ENCODE measurements at regions not wholly inside any gene's neighbourhood (a gene's known extent, or its start where the extent isn't known, plus 50 kb on each side); places are given as distances from the start of the nearest gene placed in this dataset.

- no peak for TF ChIP-seq CTCF (conservative IDR thresholded peaks at IDR 0.05; ENCODE audit: low read depth, low read length)
- no peak overlapping the region for H3K4me3 ChIP-seq (ENCODE audit: low read depth, low read length)
- DNase-seq (ENCODE audit: low read depth) = no peak
These were observed 791.2 kb upstream of the FAT3 start for GRCh38 chr11:91433284-91434010.

- H3K4me3 ChIP-seq (ENCODE audit: low read depth, low read length) = no peak overlapping the region
- no peak for TF ChIP-seq CTCF (conservative IDR thresholded peaks at IDR 0.05; ENCODE audit: low read depth, low read length)
- DNase-seq (ENCODE audit: low read depth) = no peak
These were observed 803.0 kb upstream of the FAT3 start for GRCh38 chr11:91421641-91422040.

GRCh38 chr11:91407842-91408241 is 816.8 kb upstream of the FAT3 start:
- no peak for TF ChIP-seq CTCF (conservative IDR thresholded peaks at IDR 0.05; ENCODE audit: low read depth, low read length)
- DNase-seq (ENCODE audit: low read depth) = no peak
- no peak overlapping the region for H3K4me3 ChIP-seq (ENCODE audit: low read depth, low read length)

GRCh38 chr11:91406009-91406408 is 818.6 kb upstream of the FAT3 start:
- TF ChIP-seq CTCF (conservative IDR thresholded peaks at IDR 0.05; ENCODE audit: low read depth, low read length) = no peak
- no peak for DNase-seq (ENCODE audit: low read depth)
- H3K4me3 ChIP-seq (ENCODE audit: low read depth, low read length) = no peak overlapping the region

GRCh38 chr11:91404344-91404743 is 820.3 kb upstream of the FAT3 start:
- DNase-seq (ENCODE audit: low read depth) = no peak
- no peak overlapping the region for H3K4me3 ChIP-seq (ENCODE audit: low read depth, low read length)
- no peak for TF ChIP-seq CTCF (conservative IDR thresholded peaks at IDR 0.05; ENCODE audit: low read depth, low read length)

- H3K4me3 ChIP-seq (ENCODE audit: low read depth, low read length) = no peak overlapping the region
- TF ChIP-seq CTCF (conservative IDR thresholded peaks at IDR 0.05; ENCODE audit: low read depth, low read length) = no peak
- no peak for DNase-seq (ENCODE audit: low read depth)
These were observed 827.5 kb upstream of the FAT3 start for GRCh38 chr11:91397134-91397468.
